HepG2 (cell line): ENCODE measurements at regions not wholly inside any gene's neighbourhood (a gene's known extent, or its start where the extent isn't known, plus 50 kb on each side); places are given as distances from the start of the nearest gene placed in this dataset.

Source experiments
- AKAP8 ChIP-seq: sonication (generic); formaldehyde crosslinking; IDR thresholded peaks from 2 replicates; pipeline ENCODE4 v1.5.1; 2020; ENCODE audit warnings: mild to moderate bottlenecking, missing genetic modification reagents
- RFX3 ChIP-seq: IDR thresholded peaks from 2 replicates; pipeline ENCODE4 v1.6.1; 2016; ENCODE audit warnings: missing biosample characterization, missing genetic modification reagents
- U2AF1 ChIP-seq: fragments of 200-400 bp; formaldehyde crosslinking; optimal IDR thresholded peaks from 2 replicates; pipeline ENCODE3; 2017; ENCODE audit warnings: mild to moderate bottlenecking, low read depth, low read length
- ZNF180 ChIP-seq: sonication (generic); formaldehyde crosslinking; IDR thresholded peaks from 2 replicates; pipeline ENCODE4 v1.4.0; 2020; ENCODE audit warnings: low read depth, missing genetic modification reagents, borderline replicate concordance
- ZNF792 ChIP-seq: IDR thresholded peaks from 2 replicates; pipeline ENCODE4 v1.6.1; 2016
- ZNF841 ChIP-seq: sonication (generic); formaldehyde crosslinking; IDR thresholded peaks from 2 replicates; pipeline ENCODE4 v1.8.1; 2023; ENCODE audit warnings: missing genetic modification reagents, borderline replicate concordance
- TF ChIP-seq, protein P1 (sequence below): sonication (generic); formaldehyde crosslinking; IDR thresholded peaks from 2 replicates; pipeline ENCODE4 v1.4.0; 2020; ENCODE audit warnings: missing genetic modification reagents
- TF ChIP-seq, protein P2 (sequence below), 2 experiments: fragments of 450-650 bp in 1 of 2; sonication (generic) in 1 of 2; formaldehyde crosslinking in 1 of 2; IDR thresholded peaks; 2 replicates each; pipeline versions ENCODE4 v1.6.1 to v1.8.0; 2016 to 2022; ENCODE audit warnings: antibody characterized with exemption in 1 of 2, mild to moderate bottlenecking in 1 of 2, missing genetic modification reagents in 1 of 2
- TF ChIP-seq, protein P3 (sequence below), 2 experiments: sonication (generic) in 1 of 2; formaldehyde crosslinking in 1 of 2; IDR thresholded peaks; 2 replicates each; pipeline versions ENCODE4 v1.6.1 to v1.9.0; 2014 to 2022; ENCODE audit warnings: antibody characterized with exemption in 1 of 2, borderline replicate concordance in 1 of 2, inconsistent platforms in 1 of 2, low read depth in 1 of 2, missing genetic modification reagents in 1 of 2

DNA sequence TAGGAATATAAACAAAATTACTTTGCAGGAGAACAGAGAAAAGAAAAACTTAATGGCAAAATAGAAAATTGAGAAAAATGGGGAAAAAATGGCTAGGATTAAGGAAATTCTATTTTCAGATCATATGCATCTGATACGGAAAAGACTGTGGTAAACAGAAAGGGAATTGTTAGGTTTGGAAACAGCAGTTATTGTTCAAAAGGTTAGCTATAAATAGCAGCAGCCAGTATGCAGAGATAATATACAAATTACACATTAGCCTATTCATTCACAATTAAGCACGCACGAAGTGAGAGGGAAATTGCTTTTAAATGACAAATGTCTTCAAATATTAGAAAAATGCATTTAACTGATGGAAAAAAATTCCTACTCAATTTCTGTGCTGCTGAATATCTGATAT is 224.1 kb upstream of the FAM3C start (continued):
- TF ChIP-seq, protein P1, sequence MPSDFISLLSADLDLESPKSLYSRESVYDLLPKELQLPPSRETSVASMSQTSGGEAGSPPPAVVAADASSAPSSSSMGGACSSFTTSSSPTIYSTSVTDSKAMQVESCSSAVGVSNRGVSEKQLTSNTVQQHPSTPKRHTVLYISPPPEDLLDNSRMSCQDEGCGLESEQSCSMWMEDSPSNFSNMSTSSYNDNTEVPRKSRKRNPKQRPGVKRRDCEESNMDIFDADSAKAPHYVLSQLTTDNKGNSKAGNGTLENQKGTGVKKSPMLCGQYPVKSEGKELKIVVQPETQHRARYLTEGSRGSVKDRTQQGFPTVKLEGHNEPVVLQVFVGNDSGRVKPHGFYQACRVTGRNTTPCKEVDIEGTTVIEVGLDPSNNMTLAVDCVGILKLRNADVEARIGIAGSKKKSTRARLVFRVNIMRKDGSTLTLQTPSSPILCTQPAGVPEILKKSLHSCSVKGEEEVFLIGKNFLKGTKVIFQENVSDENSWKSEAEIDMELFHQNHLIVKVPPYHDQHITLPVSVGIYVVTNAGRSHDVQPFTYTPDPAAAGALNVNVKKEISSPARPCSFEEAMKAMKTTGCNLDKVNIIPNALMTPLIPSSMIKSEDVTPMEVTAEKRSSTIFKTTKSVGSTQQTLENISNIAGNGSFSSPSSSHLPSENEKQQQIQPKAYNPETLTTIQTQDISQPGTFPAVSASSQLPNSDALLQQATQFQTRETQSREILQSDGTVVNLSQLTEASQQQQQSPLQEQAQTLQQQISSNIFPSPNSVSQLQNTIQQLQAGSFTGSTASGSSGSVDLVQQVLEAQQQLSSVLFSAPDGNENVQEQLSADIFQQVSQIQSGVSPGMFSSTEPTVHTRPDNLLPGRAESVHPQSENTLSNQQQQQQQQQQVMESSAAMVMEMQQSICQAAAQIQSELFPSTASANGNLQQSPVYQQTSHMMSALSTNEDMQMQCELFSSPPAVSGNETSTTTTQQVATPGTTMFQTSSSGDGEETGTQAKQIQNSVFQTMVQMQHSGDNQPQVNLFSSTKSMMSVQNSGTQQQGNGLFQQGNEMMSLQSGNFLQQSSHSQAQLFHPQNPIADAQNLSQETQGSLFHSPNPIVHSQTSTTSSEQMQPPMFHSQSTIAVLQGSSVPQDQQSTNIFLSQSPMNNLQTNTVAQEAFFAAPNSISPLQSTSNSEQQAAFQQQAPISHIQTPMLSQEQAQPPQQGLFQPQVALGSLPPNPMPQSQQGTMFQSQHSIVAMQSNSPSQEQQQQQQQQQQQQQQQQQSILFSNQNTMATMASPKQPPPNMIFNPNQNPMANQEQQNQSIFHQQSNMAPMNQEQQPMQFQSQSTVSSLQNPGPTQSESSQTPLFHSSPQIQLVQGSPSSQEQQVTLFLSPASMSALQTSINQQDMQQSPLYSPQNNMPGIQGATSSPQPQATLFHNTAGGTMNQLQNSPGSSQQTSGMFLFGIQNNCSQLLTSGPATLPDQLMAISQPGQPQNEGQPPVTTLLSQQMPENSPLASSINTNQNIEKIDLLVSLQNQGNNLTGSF (CRISPR knock-in tag), result no peak
- TF ChIP-seq ZNF841 (CRISPR knock-in tag), result no peak
- TF ChIP-seq ZNF792, result no peak
- TF ChIP-seq AKAP8 (CRISPR knock-in tag), result no peak
- TF ChIP-seq, protein P2, sequence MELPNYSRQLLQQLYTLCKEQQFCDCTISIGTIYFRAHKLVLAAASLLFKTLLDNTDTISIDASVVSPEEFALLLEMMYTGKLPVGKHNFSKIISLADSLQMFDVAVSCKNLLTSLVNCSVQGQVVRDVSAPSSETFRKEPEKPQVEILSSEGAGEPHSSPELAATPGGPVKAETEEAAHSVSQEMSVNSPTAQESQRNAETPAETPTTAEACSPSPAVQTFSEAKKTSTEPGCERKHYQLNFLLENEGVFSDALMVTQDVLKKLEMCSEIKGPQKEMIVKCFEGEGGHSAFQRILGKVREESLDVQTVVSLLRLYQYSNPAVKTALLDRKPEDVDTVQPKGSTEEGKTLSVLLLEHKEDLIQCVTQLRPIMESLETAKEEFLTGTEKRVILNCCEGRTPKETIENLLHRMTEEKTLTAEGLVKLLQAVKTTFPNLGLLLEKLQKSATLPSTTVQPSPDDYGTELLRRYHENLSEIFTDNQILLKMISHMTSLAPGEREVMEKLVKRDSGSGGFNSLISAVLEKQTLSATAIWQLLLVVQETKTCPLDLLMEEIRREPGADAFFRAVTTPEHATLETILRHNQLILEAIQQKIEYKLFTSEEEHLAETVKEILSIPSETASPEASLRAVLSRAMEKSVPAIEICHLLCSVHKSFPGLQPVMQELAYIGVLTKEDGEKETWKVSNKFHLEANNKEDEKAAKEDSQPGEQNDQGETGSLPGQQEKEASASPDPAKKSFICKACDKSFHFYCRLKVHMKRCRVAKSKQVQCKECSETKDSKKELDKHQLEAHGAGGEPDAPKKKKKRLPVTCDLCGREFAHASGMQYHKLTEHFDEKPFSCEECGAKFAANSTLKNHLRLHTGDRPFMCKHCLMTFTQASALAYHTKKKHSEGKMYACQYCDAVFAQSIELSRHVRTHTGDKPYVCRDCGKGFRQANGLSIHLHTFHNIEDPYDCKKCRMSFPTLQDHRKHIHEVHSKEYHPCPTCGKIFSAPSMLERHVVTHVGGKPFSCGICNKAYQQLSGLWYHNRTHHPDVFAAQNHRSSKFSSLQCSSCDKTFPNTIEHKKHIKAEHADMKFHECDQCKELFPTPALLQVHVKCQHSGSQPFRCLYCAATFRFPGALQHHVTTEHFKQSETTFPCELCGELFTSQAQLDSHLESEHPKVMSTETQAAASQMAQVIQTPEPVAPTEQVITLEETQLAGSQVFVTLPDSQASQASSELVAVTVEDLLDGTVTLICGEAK (IDR thresholded peaks at IDR 0.05), result no peak
- TF ChIP-seq, protein P2 (CRISPR knock-in tag; IDR thresholded peaks at IDR 0.05), result no peak
- TF ChIP-seq RFX3 (CRISPR knock-in tag), result no peak
- TF ChIP-seq ZNF180 (CRISPR knock-in tag), result no peak
- TF ChIP-seq U2AF1, result no peak
- TF ChIP-seq, protein P3, sequence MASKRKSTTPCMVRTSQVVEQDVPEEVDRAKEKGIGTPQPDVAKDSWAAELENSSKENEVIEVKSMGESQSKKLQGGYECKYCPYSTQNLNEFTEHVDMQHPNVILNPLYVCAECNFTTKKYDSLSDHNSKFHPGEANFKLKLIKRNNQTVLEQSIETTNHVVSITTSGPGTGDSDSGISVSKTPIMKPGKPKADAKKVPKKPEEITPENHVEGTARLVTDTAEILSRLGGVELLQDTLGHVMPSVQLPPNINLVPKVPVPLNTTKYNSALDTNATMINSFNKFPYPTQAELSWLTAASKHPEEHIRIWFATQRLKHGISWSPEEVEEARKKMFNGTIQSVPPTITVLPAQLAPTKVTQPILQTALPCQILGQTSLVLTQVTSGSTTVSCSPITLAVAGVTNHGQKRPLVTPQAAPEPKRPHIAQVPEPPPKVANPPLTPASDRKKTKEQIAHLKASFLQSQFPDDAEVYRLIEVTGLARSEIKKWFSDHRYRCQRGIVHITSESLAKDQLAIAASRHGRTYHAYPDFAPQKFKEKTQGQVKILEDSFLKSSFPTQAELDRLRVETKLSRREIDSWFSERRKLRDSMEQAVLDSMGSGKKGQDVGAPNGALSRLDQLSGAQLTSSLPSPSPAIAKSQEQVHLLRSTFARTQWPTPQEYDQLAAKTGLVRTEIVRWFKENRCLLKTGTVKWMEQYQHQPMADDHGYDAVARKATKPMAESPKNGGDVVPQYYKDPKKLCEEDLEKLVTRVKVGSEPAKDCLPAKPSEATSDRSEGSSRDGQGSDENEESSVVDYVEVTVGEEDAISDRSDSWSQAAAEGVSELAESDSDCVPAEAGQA (IDR thresholded peaks at IDR 0.05; ENCODE audit: low read depth), result no peak
- TF ChIP-seq, protein P3 (CRISPR knock-in tag; IDR thresholded peaks at IDR 0.05; ENCODE audit: borderline replicate concordance), result no peak
